ENCODE measurements at regions not wholly inside any gene's neighbourhood (a gene's known extent, or its start where the extent isn't known, plus 50 kb on each side); places are given as distances from the start of the nearest gene placed in this dataset.
A peak's percentile ranks its signal among the peaks of the same experiment; 100 is the strongest.

GRCh38 chr20:52768694-52769093 lies 203.5 kb upstream of the TSHZ2 start:
- no peak for DNase-seq

- DNase-seq: no peak
Measured at GRCh38 chr20:52766645-52767435, 205.3 kb upstream of the TSHZ2 start.

- DNase-seq: no peak
Measured at GRCh38 chr20:52763321-52763853, 208.8 kb upstream of the TSHZ2 start.

GRCh38 chr20:52761867-52762266 lies 210.3 kb upstream of the TSHZ2 start:
- DNase-seq: no peak

- DNase-seq: no peak
Measured at GRCh38 chr20:52760791-52761190, 211.4 kb upstream of the TSHZ2 start.

- no peak for DNase-seq
Measured at GRCh38 chr20:52757411-52757810, 214.7 kb upstream of the TSHZ2 start.

- no peak for DNase-seq
Measured at GRCh38 chr20:52755744-52756143, 216.4 kb upstream of the TSHZ2 start.

GRCh38 chr20:52754366-52754765 lies 217.8 kb upstream of the TSHZ2 start:
- no peak for DNase-seq

- no peak for DNase-seq
Measured at GRCh38 chr20:52752023-52752422, 220.1 kb upstream of the TSHZ2 start.

GRCh38 chr20:52751571-52751970 lies 220.6 kb upstream of the TSHZ2 start:
- DNase-seq: no peak

- DNase-seq: no peak
Measured at GRCh38 chr20:52749938-52750337, 222.2 kb upstream of the TSHZ2 start.

GRCh38 chr20:52748990-52749389 lies 223.2 kb upstream of the TSHZ2 start:
- DNase-seq: no peak

GRCh38 chr20:52748285-52748932 lies 223.7 kb upstream of the TSHZ2 start:
- DNase-seq: no peak

- DNase-seq: peak; percentile 18
Measured at GRCh38 chr20:52747845-52748284, 224.3 kb upstream of the TSHZ2 start.

GRCh38 chr20:52746770-52747169 lies 225.4 kb upstream of the TSHZ2 start:
- DNase-seq: no peak

- no peak for DNase-seq
Measured at GRCh38 chr20:52746190-52746589, 226.0 kb upstream of the TSHZ2 start.

GRCh38 chr20:52744441-52744840 lies 227.7 kb upstream of the TSHZ2 start:
- no peak for DNase-seq

- peak; percentile 1 for DNase-seq
Measured at GRCh38 chr20:52738081-52738480, 234.1 kb upstream of the TSHZ2 start.

- DNase-seq: no peak
Measured at GRCh38 chr20:52736507-52736906, 235.7 kb upstream of the TSHZ2 start.

- peak; percentile 14 for DNase-seq
Measured at GRCh38 chr20:52731093-52731492, 241.1 kb upstream of the TSHZ2 start.

GRCh38 chr20:52727740-52728456 lies 244.3 kb upstream of the TSHZ2 start:
- DNase-seq: no peak

GRCh38 chr20:52724541-52724940 lies 247.6 kb upstream of the TSHZ2 start:
- DNase-seq: no peak

GRCh38 chr20:52722926-52723688 lies 249.1 kb upstream of the TSHZ2 start:
- DNase-seq: no peak
